ENCODE measurements at regions not wholly inside any gene's neighbourhood (a gene's known extent, or its start where the extent isn't known, plus 50 kb on each side); places are given as distances from the start of the nearest gene placed in this dataset.

DNA sequence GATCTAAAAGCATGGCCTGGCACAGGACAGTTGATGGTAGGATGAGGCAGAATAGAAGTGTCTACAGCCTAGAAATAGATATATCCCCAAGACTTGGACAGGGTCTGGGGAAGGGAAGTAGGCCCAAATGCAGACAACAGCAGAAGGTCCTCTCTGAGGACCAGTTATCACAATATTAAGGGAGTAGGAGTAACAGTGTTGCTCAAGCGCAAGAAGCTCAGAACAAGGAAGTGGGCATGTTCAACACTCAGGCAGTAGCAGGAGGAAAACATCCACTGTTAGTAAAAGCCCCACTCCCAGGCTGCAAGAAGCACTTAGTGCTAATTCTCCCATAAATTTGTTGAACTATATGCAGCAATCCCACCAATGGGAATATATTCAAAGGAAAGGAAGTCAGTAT is 314.7 kb downstream of the METTL4 start:
- no peak for TF ChIP-seq POLR2A (IDR thresholded peaks at IDR 0.05)
- TF ChIP-seq, protein P1, sequence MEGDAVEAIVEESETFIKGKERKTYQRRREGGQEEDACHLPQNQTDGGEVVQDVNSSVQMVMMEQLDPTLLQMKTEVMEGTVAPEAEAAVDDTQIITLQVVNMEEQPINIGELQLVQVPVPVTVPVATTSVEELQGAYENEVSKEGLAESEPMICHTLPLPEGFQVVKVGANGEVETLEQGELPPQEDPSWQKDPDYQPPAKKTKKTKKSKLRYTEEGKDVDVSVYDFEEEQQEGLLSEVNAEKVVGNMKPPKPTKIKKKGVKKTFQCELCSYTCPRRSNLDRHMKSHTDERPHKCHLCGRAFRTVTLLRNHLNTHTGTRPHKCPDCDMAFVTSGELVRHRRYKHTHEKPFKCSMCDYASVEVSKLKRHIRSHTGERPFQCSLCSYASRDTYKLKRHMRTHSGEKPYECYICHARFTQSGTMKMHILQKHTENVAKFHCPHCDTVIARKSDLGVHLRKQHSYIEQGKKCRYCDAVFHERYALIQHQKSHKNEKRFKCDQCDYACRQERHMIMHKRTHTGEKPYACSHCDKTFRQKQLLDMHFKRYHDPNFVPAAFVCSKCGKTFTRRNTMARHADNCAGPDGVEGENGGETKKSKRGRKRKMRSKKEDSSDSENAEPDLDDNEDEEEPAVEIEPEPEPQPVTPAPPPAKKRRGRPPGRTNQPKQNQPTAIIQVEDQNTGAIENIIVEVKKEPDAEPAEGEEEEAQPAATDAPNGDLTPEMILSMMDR (IDR thresholded peaks at IDR 0.05): no peak

Measured in right lobe of liver (tissue), 4 donors.